ENCODE measurements at regions not wholly inside any gene's neighbourhood (a gene's known extent, or its start where the extent isn't known, plus 50 kb on each side); places are given as distances from the start of the nearest gene placed in this dataset.

GRCh38 chr3:43206632-43207031, 79.7 kb upstream of the SNRK start:
- Histone ChIP-seq H3K4me1 (no peaks in the 10 kb centered on the region), H3K4me3 (no peak overlapping the region), H3K9me3 (no peaks in the 10 kb centered on the region), H3K27ac (no peak overlapping the region), H3K4me2 (no peak overlapping the region)
- FAIRE-seq, result no peak
- ATAC-seq, result no peak
- DNase-seq (ENCODE audit: low read depth in 1 of 2, low spot score in 1 of 2), result no peak
- ChIA-PET CTCF (no interaction called here), POLR2A (no interaction called here)
- TF ChIP-seq RNF2 (IDR thresholded peaks at IDR 0.05; ENCODE audit: borderline replicate concordance, low read depth) (no peak), HEYL (CRISPR knock-in tag; IDR thresholded peaks at IDR 0.05) (no peak), ZSCAN20 (CRISPR knock-in tag; IDR thresholded peaks at IDR 0.05) (no peak), BHLHE40 (IDR thresholded peaks at IDR 0.05; ENCODE audit: low read depth, low read length) (no peak), ZNF302 (CRISPR knock-in tag; IDR thresholded peaks at IDR 0.05) (no peak), CTCF (IDR thresholded peaks at IDR 0.05) (no peak), SMC3 (IDR thresholded peaks at IDR 0.05) (no peak), CHD4 (IDR thresholded peaks at IDR 0.05; ENCODE audit: borderline replicate concordance) (no peak), TFCP2L1 (CRISPR knock-in tag; IDR thresholded peaks at IDR 0.05) (no peak), HOXB5 (CRISPR knock-in tag; IDR thresholded peaks at IDR 0.05) (no peak), PHF8 (IDR thresholded peaks at IDR 0.05; ENCODE audit: borderline replicate concordance, low read depth) (no peak)
- 61% methylated on average over 10 of the region's 10 CpGs for WGBS (ENCODE audit: missing lambda C conversion rate)

- H3K9me3 ChIP-seq, result no peaks in the 10 kb centered on the region
- DNase-seq (ENCODE audit: low read depth in 1 of 2, low spot score in 1 of 2) (no peak), ATAC-seq (no peak), FAIRE-seq (no peak)
- CTCF ChIA-PET, result no interaction called here
- 26% methylated on average over 7 of the region's 7 CpGs for WGBS (ENCODE audit: missing lambda C conversion rate)
- POLR2A ChIA-PET, result no interaction called here
- H3K27ac ChIP-seq, result no peak overlapping the region
- TF ChIP-seq ELK1 (IDR thresholded peaks at IDR 0.05; ENCODE audit: low read depth, low read length) (no peak), HOXB13 (CRISPR knock-in tag; IDR thresholded peaks at IDR 0.05; ENCODE audit: low read depth) (no peak)
- H3K4me3 ChIP-seq, result no peak overlapping the region
- H3K4me1 ChIP-seq, result no peaks in the 10 kb centered on the region
- H3K4me2 ChIP-seq, result no peak overlapping the region
These were observed 80.2 kb upstream of the SNRK start for GRCh38 chr3:43206105-43206504.

GRCh38 chr3:43203022-43203421, 83.3 kb upstream of the SNRK start:
- H3K4me2 ChIP-seq, result no peak overlapping the region
- ATAC-seq (no peak), FAIRE-seq (no peak), DNase-seq (ENCODE audit: low read depth in 1 of 2, low spot score in 1 of 2) (no peak)
- WGBS (ENCODE audit: missing lambda C conversion rate), result 42% methylated on average over 3 of the region's 3 CpGs
- ChIA-PET CTCF (no interaction called here), POLR2A (no interaction called here)
- no peak overlapping the region for H3K27ac ChIP-seq
- TF ChIP-seq JUN (IDR thresholded peaks at IDR 0.05), result no peak
- TF ChIP-seq MAFK (IDR thresholded peaks at IDR 0.05; ENCODE audit: partially characterized antibody), result no peak
- no peak for TF ChIP-seq ESRRA (IDR thresholded peaks at IDR 0.05; ENCODE audit: borderline replicate concordance, low read length)
- H3K9me3 ChIP-seq, result 0 out of 3 replicates have a peak, but pooled peaks cover 6% of the 10 kb centered on the region
- H3K4me1 ChIP-seq, result no peaks in the 10 kb centered on the region
- no peak overlapping the region for H3K4me3 ChIP-seq

GRCh38 chr3:43201581-43201980, 84.8 kb upstream of the SNRK start:
- H3K4me3 ChIP-seq, result no peak overlapping the region
- DNase-seq (ENCODE audit: low read depth in 1 of 2, low spot score in 1 of 2) (no peak), ATAC-seq (no peak), FAIRE-seq (no peak)
- no peak overlapping the region for H3K27ac ChIP-seq
- POLR2A ChIA-PET, result no interaction called here
- no peak overlapping the region for H3K4me2 ChIP-seq
- CTCF ChIA-PET, result no interaction called here
- 0 out of 3 replicates have a peak, but pooled peaks cover 6% of the 10 kb centered on the region for H3K9me3 ChIP-seq
- WGBS (ENCODE audit: missing lambda C conversion rate), result no CpG with 5 or more reads among the region's 1 CpG
- no peaks in the 10 kb centered on the region for H3K4me1 ChIP-seq
- TF ChIP-seq ZSCAN20 (CRISPR knock-in tag; IDR thresholded peaks at IDR 0.05), result no peak
- no peak for TF ChIP-seq CBX8 (IDR thresholded peaks at IDR 0.05)
- TF ChIP-seq TP53 (CRISPR knock-in tag; IDR thresholded peaks at IDR 0.05), result no peak
- no peak for TF ChIP-seq EHF (CRISPR knock-in tag; IDR thresholded peaks at IDR 0.05)
- no peak for TF ChIP-seq GATA3 (IDR thresholded peaks at IDR 0.05; ENCODE audit: borderline replicate concordance)
- TF ChIP-seq HOXB13 (CRISPR knock-in tag; IDR thresholded peaks at IDR 0.05; ENCODE audit: low read depth), result no peak
- no peak for TF ChIP-seq RARB (CRISPR knock-in tag; IDR thresholded peaks at IDR 0.05)
- no peak for TF ChIP-seq JUN (IDR thresholded peaks at IDR 0.05)
- no peak for TF ChIP-seq CTCF (IDR thresholded peaks at IDR 0.05)
- no peak for TF ChIP-seq HMGXB4 (CRISPR knock-in tag; IDR thresholded peaks at IDR 0.05; ENCODE audit: borderline replicate concordance)
- no peak for TF ChIP-seq POLR2A (IDR thresholded peaks at IDR 0.05; ENCODE audit: low read length)
- TF ChIP-seq SREBF2 (IDR thresholded peaks at IDR 0.05), result no peak
- no peak for TF ChIP-seq NR3C1 (IDR thresholded peaks at IDR 0.05)
- TF ChIP-seq EP300 (IDR thresholded peaks at IDR 0.05), result no peak
- TF ChIP-seq MAZ (IDR thresholded peaks at IDR 0.05; ENCODE audit: borderline replicate concordance, low read depth, low read length), result no peak

Data from A549 (cell line).